IMR-90 (cell line): ENCODE measurements at regions not wholly inside any gene's neighbourhood (a gene's known extent, or its start where the extent isn't known, plus 50 kb on each side); places are given as distances from the start of the nearest gene placed in this dataset.

Experiments used
- ATAC-seq: fragments of 200-7000 bp; cut with Tn5 transposase; 2 replicates; pipeline ENCODE4 v1.9.1; 2020; ENCODE audit warnings: low read depth, mild to moderate bottlenecking, moderate library complexity
- BruUV-seq: library from RNA; stranded (reverse); fragments of 400-500 nt; replicated peaks from 2 replicates; lab custom pipeline; 2021; lab: Mats Ljungman, UMichigan
- CTCF ChIA-PET: fragments of 300-600 bp; formaldehyde crosslinking; extraction: SDS; loops from one replicate; lab custom pipeline; 2021; ENCODE audit warnings: antibody characterized with exemption; lab: Yijun Ruan, JAX
- POLR2A ChIA-PET: fragments of 300-600 bp; sonication (Branson Sonifier 250); formaldehyde crosslinking; loops from one replicate; lab custom pipeline; 2022; ENCODE audit warnings: antibody characterized with exemption; ENCODE audit not compliant: unreplicated experiment; lab: Charles Lee
- DNase-seq: peaks from one replicate; pipeline ENCODE4 v3.0.0; 2013
- H2AFZ ChIP-seq: replicated peaks from 2 replicates; pipeline ENCODE3; 2013; ENCODE audit warnings: low read length, mild to moderate bottlenecking; ENCODE audit not compliant: poor library complexity
- H2AK5ac ChIP-seq: 2 replicates; pipeline ENCODE4 v1.6.1; 2013; ENCODE audit warnings: low read depth, low read length, inconsistent platforms
- H2AK9ac ChIP-seq: replicated peaks from 2 replicates; pipeline ENCODE3; 2013; ENCODE audit warnings: mild to moderate bottlenecking, low read depth, low read length, moderate library complexity; ENCODE audit not compliant: poor library complexity
- H2BK120ac ChIP-seq: 2 replicates; pipeline ENCODE4 v1.6.1; 2013; ENCODE audit warnings: low read depth, low read length, inconsistent platforms
- H2BK15ac ChIP-seq: 3 replicates; pipeline ENCODE4 v1.6.1; 2013; ENCODE audit warnings: low read depth, low read length, inconsistent platforms
- H2BK20ac ChIP-seq: 2 replicates; pipeline ENCODE4 v1.6.1; 2013; ENCODE audit warnings: low read depth, mild to moderate bottlenecking, inconsistent platforms, low read length, moderate library complexity
- H2BK5ac ChIP-seq: 2 replicates; pipeline ENCODE4 v1.6.1; 2013; ENCODE audit warnings: mild to moderate bottlenecking, low read depth, low read length, inconsistent platforms; ENCODE audit not compliant: poor library complexity, severe bottlenecking
- H3K14ac ChIP-seq: replicated peaks from 2 replicates; pipeline ENCODE4 v1.6.1; 2013; ENCODE audit warnings: low read depth, low read length, inconsistent platforms
- H3K18ac ChIP-seq: 2 replicates; pipeline ENCODE4 v1.6.1; 2013; ENCODE audit warnings: low read depth, low read length, control low read depth
- H3K23ac ChIP-seq: 2 replicates; pipeline ENCODE4 v1.6.1; 2013; ENCODE audit warnings: low read depth, low read length, inconsistent platforms
- H3K27ac ChIP-seq: 2 replicates; pipeline ENCODE4 v1.5.1; 2013; ENCODE audit warnings: mild to moderate bottlenecking, control low read depth, low read length; ENCODE audit not compliant: insufficient read depth
- H3K27me3 ChIP-seq: 2 replicates; pipeline ENCODE4 v1.6.1; 2013; ENCODE audit warnings: low read length; ENCODE audit not compliant: control insufficient read depth, insufficient read depth
- H3K36me3 ChIP-seq: 2 replicates; pipeline ENCODE4 v1.6.1; 2013; ENCODE audit warnings: low read length, mixed read lengths; ENCODE audit not compliant: control insufficient read depth, insufficient read depth
- H3K4ac ChIP-seq: 2 replicates; pipeline ENCODE4 v1.6.1; 2013; ENCODE audit warnings: low read depth, low read length, inconsistent platforms
- H3K4me1 ChIP-seq: 2 replicates; pipeline ENCODE4 v1.6.1; 2013; ENCODE audit warnings: low read length, mixed read lengths; ENCODE audit not compliant: control insufficient read depth, insufficient read depth
- H3K4me2 ChIP-seq: 2 replicates; pipeline ENCODE4 v1.6.1; 2013; ENCODE audit warnings: low read depth, mild to moderate bottlenecking, control low read depth, low read length, moderate library complexity
- H3K4me3 ChIP-seq: 2 replicates; pipeline ENCODE4 v1.5.1; 2013; ENCODE audit warnings: low read depth, mild to moderate bottlenecking, control low read depth, low read length, moderate library complexity; ENCODE audit not compliant: insufficient read depth
- H3K56ac ChIP-seq: 2 replicates; pipeline ENCODE4 v1.6.1; 2013; ENCODE audit warnings: low read length, inconsistent platforms; ENCODE audit not compliant: insufficient read depth; ENCODE audit errors: extremely low read depth
- H3K79me1 ChIP-seq, 2 experiments: 2 replicates each; pipeline ENCODE4 v1.6.1; 2013; ENCODE audit warnings: low read length in 2 of 2, inconsistent platforms in 1 of 2, low read depth in 1 of 2
- H3K9ac ChIP-seq: 2 replicates; pipeline ENCODE4 v1.6.1; 2013; ENCODE audit warnings: low read depth, low read length, control low read depth
- H3K9me1 ChIP-seq: 2 replicates; pipeline ENCODE4 v1.6.1; 2013; ENCODE audit warnings: low read length, inconsistent platforms; ENCODE audit not compliant: insufficient read depth
- H3K9me3 ChIP-seq: 2 replicates; pipeline ENCODE4 v1.6.1; 2013; ENCODE audit warnings: low read length; ENCODE audit not compliant: control insufficient read depth, insufficient read depth
- H4K20me1 ChIP-seq: 2 replicates; pipeline ENCODE4 v1.6.1; 2013; ENCODE audit warnings: low read length, inconsistent platforms; ENCODE audit not compliant: insufficient read depth
- H4K5ac ChIP-seq: 2 replicates; pipeline ENCODE4 v1.6.1; 2013; ENCODE audit warnings: mild to moderate bottlenecking, low read depth, low read length, control low read depth
- H4K8ac ChIP-seq, 2 experiments: 2 replicates each; pipeline ENCODE4 v1.6.1; 2013; ENCODE audit warnings: low read depth in 2 of 2, low read length in 2 of 2, control low read depth in 1 of 2, inconsistent platforms in 1 of 2
- H4K91ac ChIP-seq: 2 replicates; pipeline ENCODE4 v1.6.1; 2013; ENCODE audit warnings: low read depth, low read length, inconsistent platforms; ENCODE audit not compliant: insufficient read depth
- CHD1 ChIP-seq: IDR thresholded peaks from 2 replicates; pipeline ENCODE4 v1.6.1; 2012; ENCODE audit warnings: low read depth, low read length, improper control_type of control experiment
- MAFK ChIP-seq: IDR thresholded peaks from 2 replicates; pipeline ENCODE4 v1.6.1; 2012; ENCODE audit warnings: low read depth, low read length, improper control_type of control experiment
- POLR2A ChIP-seq: IDR thresholded peaks from 2 replicates; pipeline ENCODE4 v1.6.1; 2012; ENCODE audit warnings: mild to moderate bottlenecking, low read depth, low read length
- SMC3 ChIP-seq: fragments of 150-350 bp; IDR thresholded peaks from 2 replicates; pipeline ENCODE4 v1.6.1; 2016; ENCODE audit warnings: low read depth, mild to moderate bottlenecking, antibody characterized with exemption, low read length, moderate library complexity
- USF2 ChIP-seq: fragments of 150-350 bp; IDR thresholded peaks from 2 replicates; pipeline ENCODE4 v1.6.1; 2017; ENCODE audit warnings: mild to moderate bottlenecking, antibody characterized with exemption, low read length, low read depth
- dilution Hi-C: fragments of 300-500 bp; cut with HindIII; formaldehyde crosslinking; loops from one replicate; pipeline ENCODE4 v1.14.3; 2018; ENCODE audit warnings: low sequenced_read_pairs; ENCODE audit not compliant: unreplicated experiment
- in situ Hi-C: fragments of 300-500 bp; cut with MboI; formaldehyde crosslinking; loops from 3 replicates; pipeline ENCODE4 v1.14.3; 2019; ENCODE audit warnings: low sequenced_read_pairs, inconsistent platforms, mixed read lengths
- intact Hi-C: fragments of 100-400 bp; cut with micrococcal nuclease; formaldehyde crosslinking; loops from 2 replicates; pipeline ENCODE4 v1.10.0; 2022

DNA sequence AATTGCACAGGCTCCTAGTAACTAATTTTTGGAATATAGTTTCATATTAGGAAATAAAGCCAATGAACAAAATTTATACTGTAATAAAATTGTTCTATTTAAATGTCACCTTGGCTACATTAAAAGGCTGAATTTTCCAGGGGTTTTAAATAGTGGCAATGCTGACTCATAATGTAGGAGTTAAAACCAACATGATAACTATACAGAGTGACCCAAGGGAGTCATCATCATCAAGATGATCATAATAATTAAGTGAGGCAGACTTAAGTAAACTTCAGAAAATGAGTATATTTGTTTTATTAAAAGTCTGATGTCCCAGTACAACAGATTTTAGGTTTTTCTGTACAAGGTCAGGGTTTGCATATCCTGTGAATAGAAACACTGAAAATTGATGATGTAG, 183.4 kb downstream of the PLPPR4 start:
- Histone ChIP-seq H3K14ac (no peak overlapping the region), H3K27me3 (no peaks in the 10 kb centered on the region), H3K79me1 (no peaks in the 10 kb centered on the region), H2AK5ac (no peak overlapping the region), H2AFZ (no peak overlapping the region), H3K23ac (no peak overlapping the region), H3K9ac (no peak overlapping the region), H4K5ac (no peak overlapping the region), H3K27ac (no peak overlapping the region), H3K4me1 (no peaks in the 10 kb centered on the region), H3K9me1 (no peaks in the 10 kb centered on the region), H2BK120ac (no peak overlapping the region), H3K4me3 (no peak overlapping the region), H2BK20ac (no peak overlapping the region), H3K36me3 (no peaks in the 10 kb centered on the region), H2BK5ac (no peak overlapping the region), H2AK9ac (no peak overlapping the region), H4K91ac (no peak overlapping the region), H3K4me2 (no peak overlapping the region), H3K9me3 (no peaks in the 10 kb centered on the region), H4K8ac (no peak overlapping the region), H3K4ac (no peak overlapping the region), H3K56ac (no peak overlapping the region), H4K20me1 (no peaks in the 10 kb centered on the region), H2BK15ac (no peak overlapping the region), H3K18ac (no peak overlapping the region)
- peak; percentile 22 for DNase-seq
- intact Hi-C loops (loop anchor here (5.0 kb wide), 1 partner anchor 180 kb away; no protein-coding TSS in a partner anchor), dilution Hi-C loops (no loop called here), in situ Hi-C loops (no loop called here)
- no TSS peak for BruUV-seq
- TF ChIP-seq POLR2A (no peak), CHD1 (no peak), MAFK (no peak; the same call in 1 of the 2 replicates), SMC3 (no peak), USF2 (no peak)
- no peak for ATAC-seq
- ChIA-PET POLR2A (no interaction called here), CTCF (no interaction called here)
